ENCODE measurements at regions not wholly inside any gene's neighbourhood (a gene's known extent, or its start where the extent isn't known, plus 50 kb on each side); places are given as distances from the start of the nearest gene placed in this dataset.

DNA sequence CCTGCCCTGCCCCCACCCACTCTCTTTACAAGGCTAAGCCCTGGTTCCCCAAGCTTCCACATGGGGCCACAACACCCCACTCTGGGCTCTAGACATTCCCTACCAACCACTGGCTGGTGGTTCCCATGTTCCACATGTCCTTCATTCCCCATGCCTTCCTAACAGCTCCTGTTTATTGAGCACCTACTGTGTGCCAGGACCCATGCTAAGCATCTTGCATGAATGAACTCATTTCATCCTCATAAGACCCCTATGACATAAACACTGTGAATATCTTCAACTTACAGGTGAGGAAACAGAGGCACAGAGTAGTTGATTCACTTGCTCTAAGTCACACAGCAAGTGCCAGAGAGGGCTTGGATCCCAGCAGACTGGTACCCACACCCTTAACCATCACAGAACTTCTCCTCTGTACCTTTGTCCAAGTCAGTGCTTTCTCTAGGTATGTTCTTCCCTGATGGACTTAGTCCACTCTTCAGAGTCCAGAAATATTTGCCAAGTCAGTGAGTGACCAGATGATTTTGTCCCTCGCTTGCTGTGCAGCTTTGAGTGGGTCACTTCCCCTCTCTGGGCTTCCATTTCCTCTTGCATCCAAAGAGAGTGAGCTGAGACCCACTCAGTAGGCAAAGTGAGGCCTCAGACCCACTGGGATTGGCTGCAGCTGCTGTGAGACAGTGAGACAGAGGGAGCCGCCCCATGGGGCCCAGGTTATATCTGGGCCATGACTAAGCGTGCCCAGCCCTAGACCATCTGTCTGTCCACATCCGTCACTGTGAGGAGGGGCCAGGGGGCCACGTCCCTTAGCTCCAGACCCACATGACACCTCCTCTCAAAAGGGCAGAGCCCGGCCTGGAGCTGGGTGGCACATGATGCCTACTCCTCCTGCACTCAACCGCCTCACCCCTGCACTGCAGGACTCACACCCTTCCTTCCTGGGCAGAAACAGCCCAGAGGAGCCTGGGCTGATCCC is 132.4 kb downstream of the MN1 start:
- no peak for DNase-seq (ENCODE audit: low spot score)

DNA sequence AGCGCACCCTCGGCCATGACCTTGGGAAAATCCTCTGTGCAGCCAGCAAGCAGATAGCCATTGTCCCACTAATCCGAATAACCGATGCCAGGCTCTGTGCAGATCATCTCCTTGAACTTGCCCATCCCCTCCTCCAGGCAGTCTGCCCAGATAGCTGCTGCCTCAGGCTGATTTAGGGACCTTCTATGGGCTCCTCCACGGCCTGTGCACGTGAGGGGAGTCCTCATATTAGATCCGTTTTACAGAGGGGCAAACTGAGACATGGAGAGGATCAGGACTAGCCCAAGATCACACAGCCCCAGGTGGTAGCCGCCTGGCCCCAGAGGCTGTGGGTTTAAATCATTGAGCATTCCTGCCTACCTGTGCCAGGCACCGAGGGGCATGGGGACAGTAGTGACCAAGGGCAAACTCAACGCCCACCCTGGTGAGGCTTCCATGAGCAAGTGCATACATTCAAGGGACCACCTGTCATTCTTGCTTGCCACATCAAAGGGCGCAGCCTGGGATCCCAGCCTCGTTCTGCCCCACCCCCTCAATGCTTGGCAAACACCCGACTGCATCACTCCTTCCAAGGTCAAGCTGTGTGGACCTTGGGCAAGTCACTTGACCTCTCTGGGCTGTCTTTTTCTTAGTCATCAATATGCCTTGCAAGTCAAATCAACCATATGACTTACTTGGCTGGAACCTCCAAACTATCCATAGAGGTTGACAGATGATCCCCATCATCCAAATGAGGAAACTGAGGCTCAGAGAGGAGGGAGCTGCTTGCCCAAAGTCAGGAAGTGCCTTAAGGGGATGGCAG is 131.6 kb downstream of the MN1 start:
- no peak for DNase-seq (ENCODE audit: low spot score)

DNA sequence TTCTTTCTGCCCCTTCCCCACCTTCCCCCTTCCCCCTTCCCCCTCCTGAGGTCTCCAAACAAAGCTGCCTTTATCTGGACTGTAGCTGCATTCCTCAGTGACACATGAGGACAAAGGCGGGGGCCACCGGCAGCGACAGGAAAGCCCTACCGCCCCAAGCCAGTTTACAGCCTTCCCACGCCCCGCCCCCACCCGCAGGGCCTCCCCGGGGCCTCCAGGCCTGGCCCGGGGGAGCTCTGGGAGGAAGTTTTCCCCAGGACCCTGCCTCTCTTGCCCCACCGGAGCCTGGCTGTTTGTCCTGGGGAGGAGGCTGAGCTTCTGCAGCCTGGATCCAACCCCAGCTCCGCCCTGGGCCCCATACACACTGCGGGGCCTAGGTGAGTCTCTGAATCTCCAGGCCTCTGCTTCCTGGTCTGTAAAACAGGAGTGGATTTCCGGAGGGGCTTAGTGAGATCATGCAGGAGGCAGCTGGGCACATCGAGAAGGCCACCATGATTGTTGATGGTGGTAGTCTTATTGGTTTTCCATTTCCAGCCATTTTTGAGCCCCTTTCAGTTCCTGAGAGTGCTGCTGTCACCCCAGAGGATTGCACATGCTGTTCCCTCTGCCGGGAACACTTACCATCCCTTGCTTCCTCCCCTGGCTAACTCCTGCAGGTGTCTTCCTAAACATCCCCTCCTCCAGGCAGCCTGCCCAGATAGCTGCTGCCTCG is 130.7 kb downstream of the MN1 start:
- DNase-seq (ENCODE audit: low spot score): no peak

DNA sequence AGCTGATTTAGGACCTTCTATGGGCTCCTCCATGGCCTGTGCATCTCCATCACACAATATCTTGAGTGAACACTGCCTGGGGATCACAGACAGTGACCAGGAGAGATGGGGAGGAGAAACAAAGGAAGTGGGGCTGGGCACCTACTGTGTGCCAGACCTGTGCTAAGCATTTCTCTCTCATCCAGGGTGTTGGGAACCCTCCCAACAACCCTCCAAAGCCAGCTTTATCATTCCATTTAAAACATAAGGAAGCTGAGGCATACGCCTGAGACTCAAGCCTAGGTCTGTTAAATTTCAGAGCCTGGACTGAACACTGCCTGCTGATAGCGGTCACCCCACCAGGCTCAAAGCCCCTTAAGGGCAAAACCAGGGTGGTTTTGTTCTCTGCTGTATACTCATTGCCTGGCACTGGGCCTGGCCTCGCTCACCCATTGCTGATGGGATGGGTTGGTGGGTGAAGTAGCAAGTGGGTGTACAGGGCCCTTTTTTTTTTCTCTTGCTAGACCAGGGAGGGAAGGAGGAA is 130.1 kb downstream of the MN1 start:
- DNase-seq (ENCODE audit: low spot score): no peak

DNA sequence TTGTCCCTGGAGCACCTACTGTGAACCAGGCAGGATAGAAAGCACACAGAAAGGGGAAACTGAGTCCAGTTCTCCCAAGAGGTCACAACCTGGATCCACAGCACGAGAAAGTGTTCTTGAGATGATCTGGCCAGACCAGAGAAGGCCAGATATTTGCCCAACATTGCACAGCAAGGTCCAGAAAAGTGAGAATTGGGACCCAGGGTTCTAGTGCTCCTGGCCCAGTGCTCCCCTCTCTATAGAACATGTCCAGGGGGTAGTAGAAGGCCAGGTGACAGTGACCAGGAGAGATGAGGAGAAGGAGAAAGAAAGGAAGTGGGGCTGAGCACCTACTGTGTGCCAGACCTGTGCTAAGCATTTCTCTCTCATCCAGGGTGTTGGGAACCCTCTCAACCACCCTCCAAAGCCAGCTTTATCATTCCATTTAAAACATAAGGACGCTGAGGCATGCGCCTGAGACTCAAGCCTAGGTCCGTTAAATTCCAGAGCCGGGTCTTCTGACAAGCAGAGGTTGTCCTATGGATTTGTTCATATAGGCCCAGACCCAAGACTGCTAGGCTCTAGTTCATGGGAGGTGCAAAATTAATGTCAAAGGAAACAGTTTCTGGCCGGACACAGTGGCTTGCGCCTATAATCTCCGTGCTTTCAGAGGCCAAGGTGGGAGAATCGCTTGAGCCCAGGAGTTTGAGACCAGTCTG is 128.7 kb downstream of the MN1 start:
- no peak for DNase-seq (ENCODE audit: low spot score)

DNA sequence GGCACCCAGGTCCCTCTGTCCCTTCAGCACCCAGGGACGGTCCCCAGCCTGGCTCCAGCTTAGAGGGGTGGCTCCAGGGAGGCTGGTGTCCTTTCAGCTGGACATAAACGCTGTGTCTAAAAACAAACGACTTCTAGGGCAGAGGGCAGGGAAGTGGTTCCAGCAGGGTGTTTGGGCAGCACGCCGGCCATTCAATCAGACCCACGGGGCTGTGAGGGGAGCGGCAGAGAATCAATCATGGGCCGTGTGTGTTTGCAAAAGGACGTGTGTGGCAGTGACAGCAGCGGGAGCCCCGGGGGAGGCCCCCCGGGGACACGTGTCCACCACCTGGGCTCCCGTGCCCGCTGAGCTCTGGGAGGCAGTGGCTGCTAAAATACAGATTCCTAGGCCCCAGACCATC is 127.7 kb downstream of the MN1 start:
- no peak for DNase-seq (ENCODE audit: low spot score)

DNA sequence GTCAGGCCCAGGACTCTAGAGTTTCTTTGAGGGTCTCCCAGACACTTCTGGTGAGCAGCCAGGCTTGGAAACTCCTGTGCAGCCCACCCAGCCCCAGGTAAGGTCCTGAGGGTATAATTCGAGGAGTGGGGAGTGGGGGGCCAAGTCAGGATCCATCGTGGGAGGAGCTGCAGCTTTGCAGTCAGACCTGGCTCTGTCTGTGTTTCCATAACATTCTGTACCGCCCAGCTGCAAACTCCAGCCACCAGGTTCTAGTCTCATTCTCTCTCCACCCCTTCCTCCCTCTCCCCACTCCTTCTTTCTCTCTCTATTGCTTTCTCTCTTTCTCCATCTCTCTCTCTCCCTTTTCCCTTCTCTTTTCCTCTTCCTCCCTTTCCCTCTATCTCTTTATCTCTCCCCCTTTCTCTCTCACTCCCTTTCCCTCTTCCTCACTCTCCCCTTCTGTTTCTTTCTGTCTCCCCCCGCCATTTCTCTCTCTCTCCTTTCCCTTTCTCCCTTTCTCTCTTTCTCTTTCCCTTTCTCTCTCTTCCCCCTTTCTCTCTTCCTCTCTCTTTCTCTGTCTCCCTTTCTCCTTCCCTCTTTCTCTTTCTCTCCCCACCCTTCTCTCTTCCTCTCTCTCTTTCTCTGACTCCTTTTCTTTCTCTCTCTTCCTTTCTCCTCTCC is 127.2 kb downstream of the MN1 start:
- no peak for DNase-seq (ENCODE audit: low spot score)

DNA sequence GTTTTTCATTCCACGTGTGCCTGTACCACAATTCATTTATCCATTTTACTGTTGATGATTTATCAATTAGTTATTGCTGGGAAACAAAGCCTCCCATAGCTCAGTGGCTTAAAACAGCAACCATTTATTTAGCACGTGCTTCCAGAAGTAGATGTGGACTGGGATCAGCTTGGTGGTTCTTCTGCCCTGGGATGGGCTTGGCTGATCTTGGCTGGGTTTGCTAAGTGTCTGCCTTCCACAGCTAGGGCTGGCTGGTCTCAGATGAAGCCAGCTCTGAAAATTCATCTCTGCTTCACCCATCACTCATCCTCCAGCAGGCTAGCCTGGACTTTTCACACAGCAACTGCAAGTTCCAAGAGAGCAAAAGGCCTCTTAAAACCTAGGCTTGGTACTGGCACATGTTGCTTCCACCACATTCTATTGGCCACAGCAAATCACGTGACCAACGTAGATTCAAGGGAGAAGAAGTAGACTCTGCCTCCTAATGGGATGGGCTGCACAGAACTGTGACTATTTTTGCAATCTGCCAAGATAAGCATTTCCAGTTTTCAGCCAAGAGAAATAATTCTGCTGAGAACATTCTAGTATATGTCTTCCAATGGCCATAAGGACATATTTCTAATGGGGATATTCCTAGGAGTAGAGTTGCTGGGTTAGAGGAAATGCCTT is 124.9 kb downstream of the MN1 start:
- no peak for DNase-seq (ENCODE audit: low spot score)

DNA sequence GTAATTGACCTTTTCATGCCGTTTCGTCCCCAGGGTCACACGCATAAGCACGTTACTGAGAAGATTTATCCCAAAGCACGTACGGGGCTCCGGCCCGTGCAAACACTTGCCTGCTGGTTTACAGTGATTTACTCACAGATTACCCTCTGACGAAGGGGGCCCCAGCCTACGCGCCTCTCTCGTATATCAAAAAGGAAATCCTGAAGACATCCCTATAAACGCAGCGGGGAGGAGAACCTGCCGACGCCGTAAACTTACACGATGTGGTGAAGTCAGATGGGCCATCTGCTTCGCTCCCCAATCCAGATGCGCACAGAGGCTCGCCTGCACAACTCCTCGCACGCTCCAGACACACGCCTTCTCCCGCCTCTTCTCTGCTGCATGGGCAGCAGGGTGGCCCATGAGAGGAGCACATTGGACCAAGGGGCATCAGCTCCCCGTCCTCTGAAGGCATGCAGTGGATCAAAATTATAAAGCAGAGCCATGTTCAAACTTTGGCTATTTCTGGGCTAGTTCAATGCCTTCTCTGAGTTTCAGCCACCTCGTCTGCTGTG is 123.6 kb downstream of the MN1 start:
- DNase-seq (ENCODE audit: low spot score): no peak

DNA sequence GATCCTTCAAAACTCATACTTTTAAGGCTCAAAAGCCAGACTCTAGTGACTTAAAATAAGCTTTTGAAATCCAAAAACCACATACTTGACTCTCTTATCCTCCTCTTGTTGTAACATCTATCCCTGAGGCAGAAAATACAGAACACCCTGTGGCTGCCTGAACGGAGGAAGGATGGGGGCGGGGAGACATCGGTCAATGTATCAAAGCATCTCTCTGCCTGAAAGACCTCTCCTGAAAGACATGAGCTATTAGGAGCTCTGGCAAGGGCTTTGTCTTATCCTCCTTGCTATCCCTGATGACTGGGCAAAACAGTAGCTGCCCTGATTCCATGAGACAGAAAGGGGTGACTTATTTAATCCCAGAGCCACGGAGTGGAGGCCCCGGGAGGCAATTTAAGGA is 122.4 kb downstream of the MN1 start:
- DNase-seq (ENCODE audit: low spot score): no peak

DNA sequence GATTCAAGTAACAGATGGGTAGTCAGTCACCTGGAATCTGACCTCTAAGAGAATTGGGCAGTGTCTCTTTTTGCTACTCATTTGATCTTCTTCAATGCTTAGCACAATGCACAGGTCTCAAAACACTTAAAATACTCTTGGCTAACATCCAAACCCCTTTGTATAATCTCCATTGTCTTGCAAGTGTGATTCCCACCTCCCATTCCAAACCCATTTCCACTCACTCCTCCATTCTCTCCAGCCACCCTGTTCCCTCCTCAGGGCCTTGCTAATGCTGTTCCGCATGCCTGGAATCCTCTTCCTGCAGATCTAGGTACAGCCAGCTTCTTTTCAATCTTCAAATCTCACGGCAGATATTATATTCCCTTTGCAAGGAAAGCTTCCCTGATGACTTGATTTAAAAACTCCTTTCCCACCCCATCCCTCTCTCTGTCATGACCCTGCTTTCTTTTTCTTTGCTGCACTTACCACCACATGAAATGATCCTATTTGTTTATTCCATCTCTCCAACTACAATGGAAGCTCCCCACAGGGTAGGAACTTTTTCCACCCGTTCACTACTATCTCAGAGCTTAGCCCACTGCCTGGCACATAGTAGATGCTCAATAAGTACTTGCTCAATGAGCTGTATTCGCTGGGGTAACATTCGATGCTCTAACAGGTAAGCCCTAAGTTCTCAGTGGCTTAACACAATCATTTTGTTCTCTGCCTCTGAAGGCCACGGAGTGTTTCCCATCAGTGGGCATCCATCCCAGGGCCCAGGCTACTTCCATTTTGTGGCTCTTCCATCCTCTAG is 121.7 kb downstream of the MN1 start:
- DNase-seq (ENCODE audit: low spot score): no peak

DNA sequence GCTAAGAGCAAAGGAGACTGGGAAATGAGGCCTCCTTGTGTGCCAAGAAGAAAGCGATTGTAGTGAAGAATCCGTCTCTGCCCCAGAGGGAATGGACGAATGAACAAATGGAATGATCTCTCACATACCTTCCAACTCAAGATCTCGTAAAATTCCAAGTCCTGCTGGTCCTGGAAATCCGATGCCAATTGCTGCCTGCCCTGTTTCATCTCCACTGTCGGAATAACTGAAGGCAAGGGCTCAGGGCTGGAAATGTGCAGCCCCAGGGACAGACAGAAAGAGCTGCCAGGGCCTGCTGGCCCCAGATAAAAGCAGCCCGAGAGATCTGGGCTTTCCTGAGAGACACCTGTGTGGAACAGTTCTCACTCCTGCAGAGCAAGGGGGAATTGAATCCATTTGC is 120.9 kb downstream of the MN1 start:
- no peak for DNase-seq (ENCODE audit: low spot score)

DNA sequence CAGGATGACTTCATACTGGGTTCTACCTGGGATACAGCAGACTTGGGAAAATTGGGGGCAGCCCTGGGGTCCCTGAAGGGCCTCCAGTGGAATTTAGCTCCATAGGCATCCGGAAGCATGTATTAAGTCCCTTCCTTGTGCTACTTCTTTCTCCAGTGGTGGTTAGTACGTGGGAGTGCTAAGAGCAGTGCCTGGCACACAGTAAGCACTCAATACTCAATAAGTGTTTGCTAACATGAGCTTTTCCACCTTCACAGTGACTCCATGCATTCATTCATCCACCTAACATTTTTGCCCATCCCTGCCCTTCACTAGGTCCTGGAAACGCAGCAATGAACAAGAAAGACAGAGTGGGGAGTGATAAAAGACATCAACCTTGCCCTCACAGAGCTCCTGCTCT is 120.5 kb downstream of the MN1 start:
- no peak for DNase-seq (ENCODE audit: low spot score)

DNA sequence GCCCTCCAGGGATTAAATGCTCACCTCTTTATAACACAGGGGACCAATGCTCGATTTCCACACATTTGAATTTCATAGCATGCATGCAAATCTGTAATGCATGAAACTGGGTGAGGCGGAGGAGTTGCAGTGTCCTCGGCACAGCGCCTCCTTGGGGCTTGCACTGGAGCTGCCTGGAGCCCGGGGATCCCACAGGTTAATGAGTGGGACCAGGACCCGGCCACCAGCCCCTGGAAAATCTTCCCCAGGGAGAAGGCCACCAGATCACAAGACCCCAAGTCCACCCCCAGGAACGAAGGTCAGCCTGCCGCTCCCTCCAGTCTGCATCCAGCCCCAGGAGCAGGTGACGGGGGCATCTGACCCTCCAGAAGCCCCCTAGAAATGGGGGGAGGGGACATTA is 119.1 kb downstream of the MN1 start:
- no peak for DNase-seq (ENCODE audit: low spot score)

DNA sequence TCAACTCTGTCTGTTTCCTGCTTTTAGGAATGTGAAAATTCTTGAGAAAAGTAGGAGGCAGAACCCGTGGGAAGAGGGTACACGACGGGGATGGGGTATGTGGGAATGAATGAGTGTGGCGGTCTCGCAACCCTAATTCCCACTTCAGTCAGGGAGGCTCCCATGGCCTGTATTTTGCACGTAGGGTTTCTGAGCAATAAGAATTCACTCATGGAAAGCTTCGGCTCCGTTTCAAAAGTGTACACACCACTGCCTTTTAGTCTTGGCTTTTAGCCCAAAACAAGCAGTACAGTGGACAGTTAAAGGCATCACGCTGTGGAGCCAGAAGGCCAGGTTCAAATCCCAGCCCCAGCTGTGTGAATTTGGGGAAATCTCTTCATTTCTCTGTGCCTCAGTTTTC is 116.7 kb downstream of the MN1 start:
- no peak for DNase-seq (ENCODE audit: low spot score)

DNA sequence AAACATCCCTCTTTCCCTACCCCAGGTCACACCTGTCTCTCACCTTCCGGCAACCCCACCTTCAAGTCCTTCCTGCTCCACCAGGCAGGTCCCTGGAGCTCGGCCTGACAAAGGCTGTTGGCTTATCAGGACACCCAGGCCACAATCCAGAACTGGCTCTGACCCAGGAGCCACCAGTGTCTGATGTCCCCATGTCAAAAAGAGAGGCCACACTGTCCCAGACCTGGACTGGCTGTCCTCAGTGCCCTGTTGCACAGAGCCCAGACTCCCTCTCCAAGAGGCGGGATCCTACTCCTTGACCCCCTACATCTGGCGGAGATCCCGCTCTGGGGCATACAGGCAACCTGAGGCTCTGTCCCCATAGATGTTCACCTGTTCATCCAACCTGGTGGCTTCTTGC is 116.0 kb downstream of the MN1 start:
- DNase-seq (ENCODE audit: low spot score): no peak

DNA sequence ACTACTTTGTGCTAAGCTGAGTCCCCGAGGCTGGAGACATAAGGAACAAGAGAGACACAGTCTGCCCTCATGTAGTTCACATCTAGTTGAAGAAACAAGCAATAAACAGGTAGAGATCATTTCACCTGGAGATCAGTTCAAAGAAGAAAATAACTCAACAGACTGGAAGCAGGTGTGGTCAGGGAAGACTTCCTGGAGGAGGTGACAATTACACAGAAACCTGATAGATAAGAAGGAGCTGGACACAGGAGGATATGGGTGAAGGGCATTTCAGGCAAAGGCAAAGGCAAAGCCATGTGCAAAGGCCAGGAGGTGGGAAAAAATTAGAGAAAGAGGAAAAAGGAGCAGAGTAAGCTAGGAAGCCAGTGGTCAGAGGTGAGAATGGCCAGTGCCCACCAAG is 115.6 kb downstream of the MN1 start:
- DNase-seq (ENCODE audit: low spot score): no peak

DNA sequence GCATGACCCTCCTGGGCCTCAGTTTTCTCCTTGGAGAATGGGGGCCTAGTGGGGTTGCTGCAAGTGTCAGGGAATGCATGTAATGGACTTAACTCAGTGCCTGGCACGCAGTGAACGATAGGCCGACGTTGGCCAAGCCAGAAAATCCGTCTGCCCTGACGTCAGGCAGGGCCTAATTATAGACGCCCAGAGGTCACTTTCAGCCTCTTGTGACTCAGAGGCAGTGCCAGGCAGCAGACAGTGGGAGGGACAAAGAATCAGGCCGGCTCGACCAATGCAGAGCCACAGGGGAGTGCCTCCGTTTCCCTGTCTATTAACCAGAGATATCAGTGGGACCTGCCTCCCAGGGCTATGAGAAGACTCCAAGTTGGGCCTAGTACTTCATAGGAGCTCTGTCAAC is 115.0 kb downstream of the MN1 start:
- no peak for DNase-seq (ENCODE audit: low spot score)

DNA sequence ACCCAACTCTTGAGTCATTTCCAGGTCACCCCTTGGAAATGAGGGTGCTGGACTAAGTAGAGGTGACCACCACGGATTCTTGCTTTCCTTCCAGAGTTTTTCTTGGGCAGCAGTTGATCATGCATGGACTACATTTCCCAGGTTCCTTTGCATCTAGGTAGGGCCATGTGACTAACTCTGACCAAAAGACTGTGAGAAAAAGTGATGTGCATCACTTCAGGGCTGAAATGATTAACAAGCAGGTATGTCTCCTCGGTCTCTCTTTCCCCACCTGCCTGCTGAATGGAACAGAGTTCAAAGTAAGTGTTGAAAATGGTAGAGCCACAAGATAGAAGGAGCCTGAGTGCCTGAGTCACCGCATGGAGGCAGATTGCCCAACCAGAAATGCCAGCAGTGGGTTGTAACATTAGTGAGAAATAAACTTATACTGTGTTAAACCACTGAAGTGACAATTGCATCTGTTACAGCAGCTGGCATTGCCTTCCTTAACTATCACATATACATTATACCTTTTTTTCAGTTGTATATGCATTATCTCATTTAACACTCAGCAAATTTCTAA is 113.5 kb downstream of the MN1 start:
- no peak for DNase-seq (ENCODE audit: low spot score)

Measured in activated CD4-positive, alpha-beta T cell treated with anti-CD3 and anti-CD28 coated beads, Interleukin-2, Interleukin-4, amounts not matched to agents 100 ng/mL and 50 ng/mL, durations not matched to agents 16 hours and 8 hours (primary cell).